Activated CD4-positive, alpha-beta T cell treated with anti-CD3 and anti-CD28 coated beads, Interleukin-2, amount 50 U/mL, for 1 hour (primary cell): ENCODE measurements at regions not wholly inside any gene's neighbourhood (a gene's known extent, or its start where the extent isn't known, plus 50 kb on each side); places are given as distances from the start of the nearest gene placed in this dataset.

Experiments
- DNase-seq: peaks from one replicate; pipeline ENCODE4 v3.0.0-alpha.2; 2020

DNA sequence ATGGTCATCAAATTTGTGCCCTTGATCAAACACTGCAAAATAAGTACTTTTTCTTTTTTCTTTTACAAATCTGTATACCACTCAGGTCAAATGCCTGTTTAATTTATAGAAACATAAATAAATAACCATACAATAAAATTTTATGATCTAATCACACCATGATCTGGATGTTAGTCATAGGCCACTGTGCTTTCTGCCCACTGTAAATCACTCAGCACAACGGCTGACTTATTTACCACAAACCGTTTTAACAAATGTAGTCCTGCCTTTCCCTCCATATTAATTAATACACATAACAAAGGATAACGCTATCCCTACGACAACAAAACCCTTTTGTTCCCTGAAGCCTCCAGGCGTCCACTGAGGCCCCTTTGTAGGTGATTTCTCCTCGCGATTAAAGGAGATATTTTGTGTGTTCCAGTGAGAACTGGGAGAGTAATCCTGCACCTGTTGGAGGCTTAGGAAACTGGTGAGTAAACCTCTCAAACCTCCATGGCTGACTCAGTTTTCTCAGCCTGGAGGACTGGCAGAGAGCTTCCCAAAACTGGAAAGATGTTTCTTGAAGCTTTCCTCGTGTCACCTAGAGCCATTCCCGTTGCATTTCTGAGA lies 477.1 kb upstream of the SGCG start:
- DNase-seq: no peak

DNA sequence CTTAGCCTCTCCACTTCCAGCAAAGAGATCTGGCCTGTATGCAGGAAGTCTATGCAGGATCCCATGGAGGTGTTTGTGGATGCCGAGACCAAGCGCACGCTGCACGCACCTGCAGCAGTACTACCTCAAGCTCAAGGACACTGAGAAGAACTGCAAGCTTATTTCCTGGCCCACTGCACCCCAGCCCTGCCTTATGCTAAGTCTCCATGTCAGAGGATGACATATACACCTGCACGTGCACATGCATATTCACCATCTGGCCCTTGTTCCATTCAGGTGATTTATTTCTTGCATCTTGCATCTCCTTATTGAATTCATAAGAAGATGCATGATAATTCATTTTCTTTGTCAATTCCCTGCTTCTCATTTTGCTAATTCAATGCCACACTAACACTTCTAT lies 472.8 kb upstream of the SGCG start:
- no peak for DNase-seq

DNA sequence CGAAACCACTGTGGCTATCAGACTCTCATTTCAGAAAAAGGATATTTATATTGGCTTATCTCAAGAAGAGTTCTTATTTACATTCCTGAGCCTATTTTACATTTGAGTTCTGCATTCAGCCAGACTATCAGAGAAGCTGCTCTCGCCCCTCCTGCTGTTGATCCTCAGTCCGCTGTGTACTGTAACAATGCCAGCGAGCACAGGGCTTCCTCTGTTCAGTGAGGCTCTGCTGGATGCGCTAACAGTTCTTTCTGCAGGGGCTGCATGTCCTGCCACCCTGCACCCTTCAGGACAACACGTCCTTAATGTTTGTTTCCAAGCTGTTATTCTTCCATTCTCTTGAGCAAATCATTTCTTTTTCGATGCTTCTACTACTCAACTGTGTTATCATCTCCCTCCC lies 463.7 kb upstream of the SGCG start:
- no peak for DNase-seq

DNA sequence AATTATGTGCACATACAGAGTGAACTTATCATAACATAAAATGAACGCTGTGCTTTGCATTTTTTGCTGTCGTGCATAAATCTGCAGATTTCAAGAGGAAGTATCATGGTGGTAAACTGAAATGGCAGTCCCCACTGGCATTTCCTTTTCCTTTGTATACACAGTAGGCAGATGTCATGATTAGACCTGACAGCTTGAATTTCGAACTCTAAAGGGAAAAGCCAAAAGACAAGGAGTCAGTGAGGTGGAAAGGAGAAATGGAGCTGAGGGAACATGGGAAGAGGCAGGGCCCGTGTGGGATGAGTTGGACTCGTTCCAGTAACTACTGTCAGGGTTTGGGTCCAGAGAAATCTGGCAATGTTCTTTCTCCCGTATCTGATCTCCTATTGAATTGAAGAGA lies 454.1 kb upstream of the SGCG start:
- no peak for DNase-seq

DNA sequence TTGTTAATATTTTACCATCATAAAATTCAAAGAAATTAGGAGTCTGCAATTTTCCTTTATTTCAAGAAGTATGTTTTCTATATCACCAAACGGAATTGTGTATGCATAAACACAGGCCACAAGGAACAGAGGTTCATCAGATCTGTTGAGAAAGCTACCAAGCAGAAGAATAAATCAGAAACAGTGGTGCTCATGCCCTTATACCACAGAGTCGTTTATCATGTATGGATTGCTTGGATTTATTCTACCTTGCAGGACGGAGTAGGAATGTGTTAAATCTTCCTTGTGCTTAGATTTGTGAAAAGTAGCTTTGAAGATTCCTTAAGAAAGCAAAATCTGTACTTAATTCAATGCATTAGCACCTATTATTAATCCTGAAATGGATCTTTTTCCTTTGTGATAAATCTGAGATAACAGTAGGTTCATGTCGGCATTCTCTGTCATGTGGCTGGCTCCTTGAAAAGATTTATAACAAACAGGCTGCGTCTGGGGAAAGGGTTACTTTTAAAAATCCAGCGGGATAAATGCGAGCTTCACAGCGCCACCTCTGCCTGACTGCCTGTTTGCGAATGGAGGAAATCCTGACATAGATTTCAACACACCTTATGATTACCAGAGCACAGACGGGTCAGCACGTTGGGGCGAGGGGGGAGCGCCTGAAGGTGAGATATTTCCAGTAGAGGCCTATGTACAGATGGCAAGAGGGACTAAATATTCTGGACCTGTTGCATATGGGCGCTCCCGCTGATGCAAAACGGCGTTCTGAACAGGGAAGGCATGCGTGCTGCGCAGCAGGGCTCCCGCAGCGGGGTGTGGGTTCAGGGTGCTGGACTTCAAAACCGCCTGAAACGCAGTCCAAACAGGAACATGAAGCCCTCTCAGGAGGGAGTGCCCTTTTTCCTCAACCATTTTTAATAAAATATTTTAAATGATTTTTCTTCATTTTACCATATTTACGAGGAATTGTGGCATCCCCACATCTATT lies 445.5 kb upstream of the SGCG start:
- DNase-seq: no peak

DNA sequence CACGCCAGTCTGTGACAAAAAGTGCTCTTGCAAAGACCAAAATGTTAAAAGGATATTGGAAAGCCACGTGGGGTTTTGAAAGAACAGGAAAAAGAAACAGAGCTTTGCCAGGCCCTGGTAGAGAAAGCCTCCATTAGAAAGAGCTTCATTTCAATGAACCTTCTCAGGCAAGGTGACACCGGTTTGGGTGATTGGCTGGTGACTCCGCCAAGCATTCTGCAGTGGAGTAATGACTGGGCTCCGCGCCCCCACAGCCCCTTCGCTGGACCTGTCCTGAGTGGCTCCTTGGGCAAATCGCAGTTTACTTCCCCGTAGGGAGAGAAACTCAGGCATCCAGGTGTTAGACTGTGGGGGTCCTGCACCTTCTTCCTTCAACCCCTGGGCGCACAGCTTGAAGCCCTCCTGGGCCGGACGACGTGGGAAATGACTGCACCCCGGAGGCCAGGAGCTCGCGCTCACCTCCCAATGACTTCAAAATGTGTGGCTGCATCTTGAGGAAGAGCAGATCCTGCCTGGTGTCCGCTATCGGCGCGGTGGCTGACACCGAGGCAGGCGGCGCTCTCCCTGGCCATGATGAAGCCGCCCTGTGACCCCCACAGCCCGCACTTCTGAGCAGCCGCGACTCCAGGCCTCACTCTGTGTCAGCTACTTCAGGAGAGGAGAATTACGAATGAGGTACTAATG lies 444.6 kb upstream of the SGCG start:
- DNase-seq: no peak

DNA sequence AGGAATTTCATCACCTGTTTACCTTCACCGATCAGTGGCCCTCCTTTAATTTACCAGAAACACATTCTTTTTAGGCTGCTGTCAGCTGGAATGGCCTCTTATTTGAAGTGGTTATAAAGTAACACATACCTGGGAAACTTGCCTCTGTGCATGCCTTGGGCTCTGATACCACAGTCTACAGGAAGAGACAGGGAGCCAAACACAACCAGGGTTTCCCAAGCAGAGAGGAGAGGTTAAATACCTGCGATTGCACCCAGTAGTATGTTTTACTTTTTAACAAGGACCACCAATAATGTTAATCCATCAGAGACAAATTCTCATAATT lies 444.0 kb upstream of the SGCG start:
- DNase-seq: no peak

DNA sequence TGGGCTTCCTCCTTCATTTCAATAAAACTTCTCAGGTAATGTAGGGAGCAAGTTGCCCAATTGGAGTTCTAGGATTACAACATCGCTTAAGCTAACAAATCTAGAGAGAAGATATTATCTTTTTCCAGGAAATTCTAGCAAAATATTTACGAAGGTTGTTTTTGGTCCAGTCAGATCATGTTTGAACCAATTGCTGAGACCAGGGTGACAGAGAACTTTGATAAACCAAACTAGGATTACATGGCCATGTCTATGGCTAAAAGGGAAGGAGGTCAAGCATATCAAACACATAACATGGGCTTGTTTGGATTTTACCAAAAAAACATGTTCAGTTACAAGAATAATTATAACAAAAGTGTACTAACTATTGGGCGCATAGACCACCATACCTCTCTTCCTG lies 442.4 kb upstream of the SGCG start:
- DNase-seq: no peak

DNA sequence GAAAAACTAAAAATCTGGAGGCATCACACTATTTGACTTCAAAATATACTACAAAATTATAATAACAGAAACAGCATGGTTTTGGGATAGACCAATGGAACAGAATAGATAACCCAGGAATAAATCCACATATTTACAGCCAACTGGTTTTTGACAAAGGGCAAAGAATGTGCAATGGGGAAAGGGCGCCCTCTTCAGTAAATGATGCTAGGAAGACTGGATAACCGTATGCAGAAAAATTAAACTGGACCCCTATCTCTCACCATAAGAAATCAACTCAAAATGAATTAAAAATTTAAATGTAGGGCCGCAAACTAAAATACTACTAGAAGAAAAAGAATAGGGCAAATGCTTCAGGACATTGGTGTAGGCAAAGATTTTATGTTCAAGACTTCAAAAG lies 440.5 kb upstream of the SGCG start:
- DNase-seq: no peak

DNA sequence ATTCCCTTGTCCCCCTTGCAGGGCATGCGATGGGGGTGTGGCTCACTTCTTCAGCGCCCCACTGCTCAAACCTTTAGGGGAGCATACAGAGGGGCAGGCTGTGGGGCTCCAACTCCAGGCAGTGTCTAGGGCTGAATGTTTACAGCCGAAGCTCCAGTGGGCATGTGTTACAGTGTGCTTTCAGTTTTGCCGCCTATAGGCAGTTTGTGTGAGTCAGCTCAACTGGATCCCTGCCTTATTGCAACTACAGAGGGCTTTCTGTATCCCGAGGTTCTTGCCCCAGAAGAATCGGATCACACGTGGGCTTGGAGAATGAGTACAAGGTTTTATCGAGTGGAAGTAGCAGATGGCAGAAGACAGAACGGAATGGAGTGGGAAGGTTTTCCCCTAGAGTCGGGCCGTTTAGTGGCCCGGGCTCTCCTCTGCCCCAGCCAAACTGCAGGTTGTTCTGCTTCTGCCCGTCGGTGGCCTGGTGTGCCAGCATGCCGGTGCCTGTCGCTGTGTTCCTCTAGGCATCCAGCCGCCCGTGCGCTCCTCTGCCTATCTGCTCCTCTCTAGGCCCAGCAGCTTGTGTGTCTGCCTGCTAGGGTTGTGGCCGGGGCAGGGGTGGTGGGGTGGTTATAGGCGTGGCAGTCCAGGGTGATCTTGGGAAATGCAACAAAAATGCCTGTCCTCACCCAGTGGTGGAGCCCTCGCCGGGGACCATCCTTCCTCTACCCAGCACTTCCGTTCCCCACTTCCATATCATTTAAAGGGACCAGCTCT lies 435.9 kb upstream of the SGCG start:
- no peak for DNase-seq

DNA sequence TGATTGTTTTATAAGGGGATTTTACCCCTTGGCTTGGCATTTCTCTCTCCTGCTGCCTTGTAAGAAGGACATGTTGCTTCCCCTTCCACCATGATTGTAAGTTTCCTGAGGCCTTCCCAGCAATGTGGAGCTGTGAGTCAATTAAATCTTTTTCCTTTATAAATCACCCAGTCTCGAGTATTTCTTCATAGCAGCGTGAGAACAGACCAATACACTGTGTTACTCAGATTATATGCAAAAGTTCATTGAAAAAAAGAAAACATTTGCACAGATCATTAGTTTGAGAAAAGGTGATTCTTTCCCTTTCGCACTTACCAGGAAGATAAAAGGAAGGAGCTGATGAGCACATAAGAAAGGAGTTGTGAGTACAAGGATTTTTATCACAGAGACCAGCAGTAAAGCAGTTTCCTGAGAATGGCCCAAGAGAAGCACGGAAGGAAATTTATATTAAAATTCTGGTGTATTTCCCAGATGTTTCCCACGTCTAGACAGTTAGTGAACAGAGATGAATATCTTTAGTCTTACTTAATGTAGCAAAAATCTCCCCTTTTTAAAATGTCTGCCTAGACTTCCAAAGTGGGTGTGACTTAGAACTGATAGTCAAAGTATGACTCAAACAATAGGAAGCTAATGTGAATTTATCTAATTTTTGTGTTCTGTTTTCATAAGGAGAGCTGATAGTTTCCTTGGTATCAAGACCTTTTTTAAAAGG lies 431.8 kb upstream of the SGCG start:
- DNase-seq: no peak

DNA sequence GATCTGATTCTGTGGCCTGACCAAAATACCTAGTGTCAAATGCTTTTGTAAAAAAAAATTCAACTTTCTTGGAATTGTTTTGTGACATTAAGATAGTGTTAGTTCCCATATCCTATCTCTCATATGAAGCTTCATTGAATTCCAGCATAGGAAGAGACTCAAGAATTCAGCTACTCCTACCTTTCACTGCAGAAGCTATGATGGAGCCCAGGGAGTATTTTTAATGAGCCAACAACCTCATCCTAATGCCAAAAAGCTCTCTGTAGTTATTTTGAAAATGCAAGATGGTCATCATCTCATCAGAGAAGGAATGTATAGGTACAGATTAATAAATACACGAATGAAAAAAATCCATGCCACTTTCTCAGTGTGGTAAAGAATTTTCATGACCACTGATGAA lies 431.2 kb upstream of the SGCG start:
- no peak for DNase-seq

DNA sequence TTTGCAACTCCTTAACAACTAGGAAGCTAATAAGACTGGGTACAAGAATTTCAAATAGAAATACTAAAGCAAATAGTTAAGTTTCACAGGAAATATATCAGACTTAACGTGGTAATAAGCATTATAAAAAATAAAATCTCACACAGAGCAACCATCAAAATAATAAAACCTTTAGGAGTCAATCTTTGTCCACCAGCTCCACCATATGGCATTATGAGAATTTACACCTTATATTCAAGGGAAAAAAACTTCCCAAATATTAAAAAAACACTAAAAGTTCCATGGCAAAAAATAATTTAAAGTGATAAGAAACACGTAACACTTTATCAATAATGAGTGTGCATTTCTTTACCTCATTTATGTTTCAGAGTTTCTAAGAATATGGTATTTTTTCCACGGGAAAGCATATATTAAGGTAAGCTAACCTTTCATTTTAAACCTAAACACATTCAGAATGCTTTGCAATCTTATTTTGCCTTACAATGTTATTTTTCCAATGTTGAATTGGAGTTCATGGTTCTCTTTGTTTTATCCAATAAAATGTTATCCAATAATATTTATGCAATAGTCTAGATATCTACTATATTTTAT lies 423.2 kb upstream of the SGCG start:
- DNase-seq: no peak

DNA sequence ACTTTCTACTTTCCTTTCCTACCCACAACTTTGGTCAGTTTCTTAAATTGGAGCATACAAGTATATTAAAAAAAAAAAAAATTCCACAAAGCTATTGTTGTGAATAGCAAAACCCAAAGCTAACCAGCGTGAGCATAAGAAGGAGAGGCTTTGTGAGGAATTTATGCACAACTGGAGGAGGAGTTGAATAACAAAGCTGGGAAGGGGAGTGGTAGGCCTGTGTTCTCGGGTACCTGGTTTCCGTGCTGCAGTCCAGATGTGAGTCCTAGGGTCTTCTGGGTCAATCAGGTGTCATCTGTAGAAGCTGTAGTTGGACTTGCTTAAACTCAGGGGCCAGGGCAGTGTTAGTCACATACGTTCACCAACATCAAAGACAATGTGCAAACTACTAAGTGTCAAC lies 422.5 kb upstream of the SGCG start:
- DNase-seq: no peak

DNA sequence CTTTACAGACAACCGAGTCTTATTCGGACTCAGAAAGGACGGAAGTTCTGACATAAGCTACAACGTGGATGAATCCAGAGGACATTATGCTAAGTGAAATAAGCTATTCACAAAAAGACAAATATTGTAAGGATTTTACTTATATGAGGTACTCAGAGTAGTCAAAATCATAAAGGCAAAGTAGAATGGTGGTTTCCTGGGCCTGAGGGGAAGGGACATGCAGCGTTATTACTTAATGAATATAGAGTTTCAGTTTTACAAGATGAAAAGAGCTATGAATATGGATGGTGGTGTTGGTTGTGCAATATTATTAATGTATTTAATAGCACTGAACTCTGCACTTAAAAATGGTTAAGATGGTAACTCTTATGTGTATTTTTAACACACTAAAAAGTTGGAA lies 419.1 kb upstream of the SGCG start:
- DNase-seq: no peak

DNA sequence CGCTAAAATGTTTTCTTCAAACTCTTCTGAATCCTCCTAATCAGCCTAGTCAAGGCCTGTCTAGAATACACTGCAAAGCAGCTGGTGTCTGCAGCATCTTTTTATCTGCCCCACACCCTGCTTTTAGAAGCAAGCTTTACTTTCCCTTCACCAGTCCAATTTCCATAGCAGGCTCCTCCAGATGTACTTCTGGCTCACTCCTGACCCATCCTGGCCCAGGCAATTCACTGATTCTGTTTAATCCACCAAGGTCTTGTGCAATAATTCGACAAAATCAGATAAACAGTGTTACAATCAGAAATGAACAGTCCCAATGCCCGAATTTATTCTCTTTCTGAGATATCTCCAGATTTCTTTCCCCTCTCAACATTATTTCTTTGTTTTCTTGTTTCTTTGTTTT lies 415.2 kb upstream of the SGCG start:
- DNase-seq: no peak

DNA sequence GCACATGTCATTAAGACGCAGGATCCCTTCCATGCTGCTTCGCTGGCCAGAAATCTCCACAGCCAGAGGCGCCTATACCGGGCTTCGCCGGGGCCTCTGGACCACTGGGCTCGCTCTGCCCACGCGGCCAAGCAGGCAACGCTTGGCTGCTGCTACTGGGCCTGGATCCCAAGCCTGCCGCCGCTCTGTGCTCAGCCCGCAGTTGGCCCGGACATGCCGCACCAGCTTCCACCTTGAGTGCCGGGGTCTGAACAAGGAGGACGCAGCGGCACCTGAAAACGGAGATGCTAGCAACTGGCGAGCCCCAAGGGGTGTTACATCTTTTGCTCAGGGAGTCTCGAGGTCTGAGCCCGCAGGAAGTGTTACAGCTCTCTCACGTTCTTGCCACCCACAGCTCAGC lies 409.9 kb upstream of the SGCG start:
- no peak for DNase-seq

DNA sequence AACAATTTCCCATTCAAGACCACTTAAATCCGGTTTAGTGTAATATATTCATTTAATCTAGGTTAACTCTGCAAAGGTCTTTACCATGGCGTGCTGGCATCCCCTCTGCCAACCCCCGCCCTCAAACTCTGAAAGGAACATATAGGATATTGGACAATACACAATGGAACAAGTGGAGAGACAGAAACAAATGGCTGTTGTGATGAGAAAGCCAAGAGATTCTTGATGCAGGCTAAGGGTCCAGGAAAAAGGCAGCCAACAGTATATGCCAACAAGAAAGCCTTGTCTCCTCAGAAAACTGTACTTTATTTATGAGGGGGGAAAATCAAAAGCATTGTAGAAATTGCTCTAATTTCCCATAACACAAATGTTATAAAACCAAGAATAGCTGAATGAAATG lies 407.3 kb upstream of the SGCG start:
- no peak for DNase-seq

DNA sequence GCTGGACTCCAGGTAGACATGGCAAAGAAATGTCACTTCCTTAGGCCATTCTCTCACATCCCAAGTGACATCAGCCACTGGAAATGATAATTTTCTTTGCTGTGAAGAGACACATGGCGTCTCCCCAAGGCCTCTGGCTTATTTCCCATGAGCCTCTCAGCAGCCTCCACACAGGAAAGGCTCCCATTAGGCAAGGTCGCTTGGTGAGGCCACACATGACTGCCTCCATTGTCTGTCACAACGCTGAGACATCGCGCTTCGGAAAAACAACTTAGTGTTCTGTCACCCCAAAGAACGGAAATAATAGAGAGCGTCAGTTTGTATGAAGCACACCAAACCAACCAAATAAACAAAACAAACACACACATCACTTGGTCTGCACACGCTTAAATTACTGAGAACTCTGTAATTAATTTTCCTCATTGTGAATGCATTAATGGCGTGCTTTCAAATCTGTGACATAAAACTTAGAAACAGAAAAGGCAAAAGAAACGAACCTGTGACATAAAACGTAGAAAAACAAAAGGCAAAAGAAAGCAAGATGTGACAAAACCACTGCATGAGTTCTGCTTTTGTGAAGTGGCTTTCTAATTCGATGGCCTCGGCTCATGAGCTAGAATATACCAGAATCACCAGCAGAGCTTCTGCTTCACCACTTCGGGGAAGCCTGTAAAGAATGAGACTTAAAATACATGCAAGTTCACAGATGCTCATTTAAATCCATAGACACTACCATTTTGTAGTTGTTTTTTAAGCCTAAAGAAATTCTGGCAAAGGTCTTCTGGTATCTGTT lies 404.2 kb upstream of the SGCG start:
- no peak for DNase-seq

DNA sequence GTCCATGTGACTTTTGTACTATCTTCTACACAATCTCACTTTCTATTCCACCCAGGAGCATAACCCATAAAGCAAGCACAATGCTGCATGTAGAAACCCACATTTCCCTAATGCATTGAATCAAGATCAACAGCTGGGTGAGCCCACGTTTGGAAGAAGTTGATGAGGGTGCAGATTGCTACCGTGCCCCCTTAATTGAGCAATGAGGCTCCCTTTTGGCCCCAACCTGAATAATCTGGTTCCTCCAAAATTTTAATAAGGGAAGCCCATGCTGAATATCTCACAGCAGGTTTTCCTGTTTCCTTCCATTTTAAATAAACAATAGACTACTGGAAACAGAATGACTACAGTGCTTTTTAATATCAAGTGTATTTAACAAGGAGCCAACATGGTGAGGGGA lies 403.6 kb upstream of the SGCG start:
- DNase-seq: no peak

DNA sequence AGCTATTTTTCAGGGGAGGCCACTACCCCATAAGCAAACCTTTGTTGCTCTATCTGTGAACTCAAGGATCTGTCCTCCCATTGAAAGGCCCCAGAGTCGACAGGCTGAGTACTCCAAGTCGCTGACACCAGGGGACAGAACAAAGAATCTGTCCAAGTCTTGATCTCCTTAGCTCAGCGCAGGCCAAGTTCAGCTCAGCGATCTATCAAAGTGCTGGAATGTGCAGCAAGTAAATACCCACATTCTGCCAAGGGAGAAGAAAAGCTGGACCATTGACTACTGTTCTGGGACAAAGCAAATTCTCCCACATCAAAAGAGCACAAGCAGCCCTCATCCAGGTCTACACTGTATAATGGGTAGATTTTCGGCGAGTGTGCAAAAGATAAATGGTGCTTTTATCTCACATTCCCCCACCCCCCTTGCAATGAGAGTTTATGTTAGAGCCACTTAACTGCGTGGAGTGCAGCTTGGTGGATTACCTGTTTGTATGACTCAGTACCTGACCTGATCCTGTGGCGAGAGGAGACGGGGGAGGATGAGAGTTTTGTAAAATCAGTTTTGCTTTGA lies 391.7 kb upstream of the SGCG start:
- no peak for DNase-seq
